IMR-90 (cell line): ENCODE measurements at regions not wholly inside any gene's neighbourhood (a gene's known extent, or its start where the extent isn't known, plus 50 kb on each side); places are given as distances from the start of the nearest gene placed in this dataset.

Source experiments
- ATAC-seq: fragments of 200-7000 bp; cut with Tn5 transposase; 2 replicates; pipeline ENCODE4 v1.9.1; 2020; ENCODE audit warnings: low read depth, mild to moderate bottlenecking, moderate library complexity
- BruUV-seq: library from RNA; stranded (reverse); fragments of 400-500 nt; replicated peaks from 2 replicates; lab custom pipeline; 2021; lab: Mats Ljungman, UMichigan
- CTCF ChIA-PET: fragments of 300-600 bp; formaldehyde crosslinking; extraction: SDS; loops from one replicate; lab custom pipeline; 2021; ENCODE audit warnings: antibody characterized with exemption; lab: Yijun Ruan, JAX
- POLR2A ChIA-PET: fragments of 300-600 bp; sonication (Branson Sonifier 250); formaldehyde crosslinking; loops from one replicate; lab custom pipeline; 2022; ENCODE audit warnings: antibody characterized with exemption; ENCODE audit not compliant: unreplicated experiment; lab: Charles Lee
- DNase-seq: peaks from one replicate; pipeline ENCODE4 v3.0.0; 2013
- H2AFZ ChIP-seq: replicated peaks from 2 replicates; pipeline ENCODE3; 2013; ENCODE audit warnings: low read length, mild to moderate bottlenecking; ENCODE audit not compliant: poor library complexity
- H2AK5ac ChIP-seq: 2 replicates; pipeline ENCODE4 v1.6.1; 2013; ENCODE audit warnings: low read depth, low read length, inconsistent platforms
- H2AK9ac ChIP-seq: replicated peaks from 2 replicates; pipeline ENCODE3; 2013; ENCODE audit warnings: mild to moderate bottlenecking, low read depth, low read length, moderate library complexity; ENCODE audit not compliant: poor library complexity
- H2BK120ac ChIP-seq: 2 replicates; pipeline ENCODE4 v1.6.1; 2013; ENCODE audit warnings: low read depth, low read length, inconsistent platforms
- H2BK15ac ChIP-seq: 3 replicates; pipeline ENCODE4 v1.6.1; 2013; ENCODE audit warnings: low read depth, low read length, inconsistent platforms
- H2BK20ac ChIP-seq: 2 replicates; pipeline ENCODE4 v1.6.1; 2013; ENCODE audit warnings: low read depth, mild to moderate bottlenecking, inconsistent platforms, low read length, moderate library complexity
- H2BK5ac ChIP-seq: 2 replicates; pipeline ENCODE4 v1.6.1; 2013; ENCODE audit warnings: mild to moderate bottlenecking, low read depth, low read length, inconsistent platforms; ENCODE audit not compliant: poor library complexity, severe bottlenecking
- H3K14ac ChIP-seq: replicated peaks from 2 replicates; pipeline ENCODE4 v1.6.1; 2013; ENCODE audit warnings: low read depth, low read length, inconsistent platforms
- H3K18ac ChIP-seq: 2 replicates; pipeline ENCODE4 v1.6.1; 2013; ENCODE audit warnings: low read depth, low read length, control low read depth
- H3K23ac ChIP-seq: 2 replicates; pipeline ENCODE4 v1.6.1; 2013; ENCODE audit warnings: low read depth, low read length, inconsistent platforms
- H3K27ac ChIP-seq: 2 replicates; pipeline ENCODE4 v1.5.1; 2013; ENCODE audit warnings: mild to moderate bottlenecking, control low read depth, low read length; ENCODE audit not compliant: insufficient read depth
- H3K27me3 ChIP-seq: 2 replicates; pipeline ENCODE4 v1.6.1; 2013; ENCODE audit warnings: low read length; ENCODE audit not compliant: control insufficient read depth, insufficient read depth
- H3K36me3 ChIP-seq: 2 replicates; pipeline ENCODE4 v1.6.1; 2013; ENCODE audit warnings: low read length, mixed read lengths; ENCODE audit not compliant: control insufficient read depth, insufficient read depth
- H3K4ac ChIP-seq: 2 replicates; pipeline ENCODE4 v1.6.1; 2013; ENCODE audit warnings: low read depth, low read length, inconsistent platforms
- H3K4me1 ChIP-seq: 2 replicates; pipeline ENCODE4 v1.6.1; 2013; ENCODE audit warnings: low read length, mixed read lengths; ENCODE audit not compliant: control insufficient read depth, insufficient read depth
- H3K4me2 ChIP-seq: 2 replicates; pipeline ENCODE4 v1.6.1; 2013; ENCODE audit warnings: low read depth, mild to moderate bottlenecking, control low read depth, low read length, moderate library complexity
- H3K4me3 ChIP-seq: 2 replicates; pipeline ENCODE4 v1.5.1; 2013; ENCODE audit warnings: low read depth, mild to moderate bottlenecking, control low read depth, low read length, moderate library complexity; ENCODE audit not compliant: insufficient read depth
- H3K56ac ChIP-seq: 2 replicates; pipeline ENCODE4 v1.6.1; 2013; ENCODE audit warnings: low read length, inconsistent platforms; ENCODE audit not compliant: insufficient read depth; ENCODE audit errors: extremely low read depth
- H3K79me1 ChIP-seq, 2 experiments: 2 replicates each; pipeline ENCODE4 v1.6.1; 2013; ENCODE audit warnings: low read length in 2 of 2, inconsistent platforms in 1 of 2, low read depth in 1 of 2
- H3K9ac ChIP-seq: 2 replicates; pipeline ENCODE4 v1.6.1; 2013; ENCODE audit warnings: low read depth, low read length, control low read depth
- H3K9me1 ChIP-seq: 2 replicates; pipeline ENCODE4 v1.6.1; 2013; ENCODE audit warnings: low read length, inconsistent platforms; ENCODE audit not compliant: insufficient read depth
- H3K9me3 ChIP-seq: 2 replicates; pipeline ENCODE4 v1.6.1; 2013; ENCODE audit warnings: low read length; ENCODE audit not compliant: control insufficient read depth, insufficient read depth
- H4K20me1 ChIP-seq: 2 replicates; pipeline ENCODE4 v1.6.1; 2013; ENCODE audit warnings: low read length, inconsistent platforms; ENCODE audit not compliant: insufficient read depth
- H4K5ac ChIP-seq: 2 replicates; pipeline ENCODE4 v1.6.1; 2013; ENCODE audit warnings: mild to moderate bottlenecking, low read depth, low read length, control low read depth
- H4K8ac ChIP-seq, 2 experiments: 2 replicates each; pipeline ENCODE4 v1.6.1; 2013; ENCODE audit warnings: low read depth in 2 of 2, low read length in 2 of 2, control low read depth in 1 of 2, inconsistent platforms in 1 of 2
- H4K91ac ChIP-seq: 2 replicates; pipeline ENCODE4 v1.6.1; 2013; ENCODE audit warnings: low read depth, low read length, inconsistent platforms; ENCODE audit not compliant: insufficient read depth
- BHLHE40 ChIP-seq: fragments of 150-350 bp; IDR thresholded peaks from 2 replicates; pipeline ENCODE4 v1.6.1; 2016; ENCODE audit warnings: mild to moderate bottlenecking, low read depth, low read length
- NFE2L2 ChIP-seq: fragments of 150-350 bp; IDR thresholded peaks from 2 replicates; pipeline ENCODE4 v1.6.1; 2016; ENCODE audit warnings: low read depth, mild to moderate bottlenecking, low read length
- dilution Hi-C: fragments of 300-500 bp; cut with HindIII; formaldehyde crosslinking; loops from one replicate; pipeline ENCODE4 v1.14.3; 2018; ENCODE audit warnings: low sequenced_read_pairs; ENCODE audit not compliant: unreplicated experiment
- in situ Hi-C: fragments of 300-500 bp; cut with MboI; formaldehyde crosslinking; loops from 3 replicates; pipeline ENCODE4 v1.14.3; 2019; ENCODE audit warnings: low sequenced_read_pairs, inconsistent platforms, mixed read lengths
- intact Hi-C: fragments of 100-400 bp; cut with micrococcal nuclease; formaldehyde crosslinking; loops from 2 replicates; pipeline ENCODE4 v1.10.0; 2022

DNA sequence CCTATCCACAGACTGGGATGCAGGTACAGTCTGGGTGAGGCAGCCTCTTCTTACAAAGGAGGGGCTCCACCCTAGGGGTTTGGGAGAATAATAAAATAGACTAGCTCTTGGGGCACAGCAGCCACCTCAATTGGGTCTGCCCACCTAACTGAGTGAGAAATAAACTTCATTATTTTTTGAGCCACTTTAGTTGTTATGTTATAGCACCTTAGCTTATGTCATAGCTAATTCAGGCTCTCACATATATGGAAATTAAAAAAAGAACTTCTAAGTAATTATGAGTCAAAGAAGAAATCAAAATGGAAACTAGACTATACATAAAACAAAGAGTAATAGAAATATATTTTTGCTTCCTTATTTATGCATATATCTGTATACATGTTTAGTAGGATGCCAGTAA is 318.5 kb upstream of the B3GALT2 start:
- no peak overlapping the region for H2BK20ac ChIP-seq
- in situ Hi-C loops: no loop called here
- ChIA-PET CTCF (no interaction called here), POLR2A (no interaction called here)
- H2AFZ ChIP-seq: no peak overlapping the region
- no peak overlapping the region for H2BK120ac ChIP-seq
- H3K9me3 ChIP-seq: no peaks in the 10 kb centered on the region
- H3K27me3 ChIP-seq: no peaks in the 10 kb centered on the region
- no peak overlapping the region for H4K8ac ChIP-seq
- no peak overlapping the region for H2BK15ac ChIP-seq
- ATAC-seq: no peak
- no TSS peak for BruUV-seq
- H4K5ac ChIP-seq: no peak overlapping the region
- H2AK5ac ChIP-seq: no peak overlapping the region
- no peak for TF ChIP-seq BHLHE40
- no peak for TF ChIP-seq NFE2L2
- H3K4me1 ChIP-seq: no peaks in the 10 kb centered on the region
- no peak overlapping the region for H3K56ac ChIP-seq
- no peak for DNase-seq
- H2AK9ac ChIP-seq: no peak overlapping the region
- no peaks in the 10 kb centered on the region for H4K20me1 ChIP-seq
- no peaks in the 10 kb centered on the region for H3K79me1 ChIP-seq
- no peak overlapping the region for H3K14ac ChIP-seq
- H3K27ac ChIP-seq: no peak overlapping the region
- no peak overlapping the region for H3K18ac ChIP-seq
- H3K4me2 ChIP-seq: no peak overlapping the region
- no peaks in the 10 kb centered on the region for H3K9me1 ChIP-seq
- no peak overlapping the region for H2BK5ac ChIP-seq
- H3K4me3 ChIP-seq: no peak overlapping the region
- H3K4ac ChIP-seq: no peak overlapping the region
- dilution Hi-C loops: no loop called here
- no peak overlapping the region for H4K91ac ChIP-seq
- H3K36me3 ChIP-seq: no peaks in the 10 kb centered on the region
- intact Hi-C loops: no loop called here
- no peak overlapping the region for H3K9ac ChIP-seq
- no peak overlapping the region for H3K23ac ChIP-seq
